Transverse colon (tissue), 4 donors: ENCODE measurements at regions not wholly inside any gene's neighbourhood (a gene's known extent, or its start where the extent isn't known, plus 50 kb on each side); places are given as distances from the start of the nearest gene placed in this dataset.

Experiments used
- EP300 ChIP-seq: sonication (generic); formaldehyde crosslinking; IDR thresholded peaks from one replicate; pipeline ENCODE4 v1.6.1; 2017; ENCODE audit warnings: antibody characterized with exemption, low read depth
- POLR2A ChIP-seq: fragments of 450-650 bp; IDR thresholded peaks from one replicate; pipeline ENCODE4 v1.6.1; 2016; ENCODE audit warnings: antibody characterized with exemption, mild to moderate bottlenecking, moderate library complexity
- POLR2AphosphoS5 ChIP-seq, 3 donors: sonication (generic); formaldehyde crosslinking; IDR thresholded peaks; one replicate each; pipeline ENCODE4 v1.6.1; 2016; ENCODE audit warnings: antibody characterized with exemption in 3 of 3
- TF ChIP-seq, protein P1 (sequence below), 5 experiments: fragments of 200-600 bp in 3 of 5; fragments of 450-650 bp in 2 of 5; sonication (generic) in 3 of 5; IDR thresholded peaks; 1 replicate in 2 of 5; 2 replicates in 3 of 5; pipeline ENCODE4 v1.5.1; 2016 to 2017; ENCODE audit warnings: antibody characterized with exemption in 5 of 5, inconsistent platforms in 3 of 5, mild to moderate bottlenecking in 2 of 5, moderate library complexity in 1 of 5

DNA sequence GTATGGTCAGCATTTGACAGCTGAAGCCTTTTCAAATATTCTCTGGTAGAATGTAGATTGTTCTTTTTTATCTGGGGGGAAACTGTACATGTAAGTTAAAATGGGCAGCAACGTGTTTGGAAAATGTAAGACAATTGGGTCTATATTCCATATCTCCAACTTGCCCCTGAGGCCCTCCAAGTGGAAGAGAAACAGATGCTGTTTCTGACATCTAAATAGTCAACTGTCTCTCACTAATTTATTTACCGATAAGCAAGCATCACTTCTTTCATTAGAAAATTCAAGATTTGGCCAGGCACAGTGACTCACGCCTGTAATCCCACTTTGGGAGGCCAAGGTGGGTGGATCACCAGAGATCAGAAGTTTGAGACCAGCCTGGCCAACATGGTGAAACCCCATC is 120.2 kb upstream of the TBCA start:
- TF ChIP-seq, protein P1, sequence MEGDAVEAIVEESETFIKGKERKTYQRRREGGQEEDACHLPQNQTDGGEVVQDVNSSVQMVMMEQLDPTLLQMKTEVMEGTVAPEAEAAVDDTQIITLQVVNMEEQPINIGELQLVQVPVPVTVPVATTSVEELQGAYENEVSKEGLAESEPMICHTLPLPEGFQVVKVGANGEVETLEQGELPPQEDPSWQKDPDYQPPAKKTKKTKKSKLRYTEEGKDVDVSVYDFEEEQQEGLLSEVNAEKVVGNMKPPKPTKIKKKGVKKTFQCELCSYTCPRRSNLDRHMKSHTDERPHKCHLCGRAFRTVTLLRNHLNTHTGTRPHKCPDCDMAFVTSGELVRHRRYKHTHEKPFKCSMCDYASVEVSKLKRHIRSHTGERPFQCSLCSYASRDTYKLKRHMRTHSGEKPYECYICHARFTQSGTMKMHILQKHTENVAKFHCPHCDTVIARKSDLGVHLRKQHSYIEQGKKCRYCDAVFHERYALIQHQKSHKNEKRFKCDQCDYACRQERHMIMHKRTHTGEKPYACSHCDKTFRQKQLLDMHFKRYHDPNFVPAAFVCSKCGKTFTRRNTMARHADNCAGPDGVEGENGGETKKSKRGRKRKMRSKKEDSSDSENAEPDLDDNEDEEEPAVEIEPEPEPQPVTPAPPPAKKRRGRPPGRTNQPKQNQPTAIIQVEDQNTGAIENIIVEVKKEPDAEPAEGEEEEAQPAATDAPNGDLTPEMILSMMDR (IDR thresholded peaks at IDR 0.05): no peak
- no peak for TF ChIP-seq POLR2AphosphoS5 (IDR thresholded peaks at IDR 0.05)
- TF ChIP-seq POLR2A: no peak
- TF ChIP-seq EP300: no peak
